B cell (primary cell): ENCODE measurements at regions not wholly inside any gene's neighbourhood (a gene's known extent, or its start where the extent isn't known, plus 50 kb on each side); places are given as distances from the start of the nearest gene placed in this dataset.

Source experiments
- ATAC-seq: fragments of 200-7000 bp; cut with Tn5 transposase; one replicate; pipeline ENCODE4 v1.10.0; 2021; ENCODE audit warnings: low read depth, mild to moderate bottlenecking, moderate number of reproducible peaks, moderate library complexity
- CTCF ChIA-PET: fragments of 350-600 bp; sonication (Branson Sonifier 250); formaldehyde crosslinking; loops from one replicate; lab custom pipeline; 2021; ENCODE audit warnings: antibody characterized with exemption, inconsistent platforms; lab: Charles Lee
- POLR2A ChIA-PET: fragments of 350-600 bp; sonication (Branson Sonifier 250); formaldehyde crosslinking; loops from one replicate; lab custom pipeline; 2021; ENCODE audit warnings: antibody characterized with exemption; lab: Charles Lee
- DNase-seq: peaks from one replicate; pipeline ENCODE4 v3.0.0; 2013
- H2AFZ ChIP-seq: 2 replicates; pipeline ENCODE4 v1.6.1; 2012; ENCODE audit warnings: mild to moderate bottlenecking, low read depth, low read length; ENCODE audit not compliant: insufficient read depth, poor library complexity, severe bottlenecking
- H3K27ac ChIP-seq, 2 donors: 1 replicate in 1 of 2; 2 replicates in 1 of 2; pipeline ENCODE4 v1.5.1; 2012 to 2013; ENCODE audit warnings: low read length in 2 of 2, mild to moderate bottlenecking in 2 of 2, moderate library complexity in 1 of 2
- H3K27me3 ChIP-seq, 4 experiments: fragments of 200-600 bp in 1 of 4; sonication (generic) in 1 of 4; replicated peaks in 1 of 4; 1 replicate in 2 of 4; 2 replicates in 2 of 4; pipeline versions ENCODE4 v1.6.1 to v1.7.0; 2013 to 2016; ENCODE audit warnings: low read length in 3 of 4, mild to moderate bottlenecking in 2 of 4, mixed read lengths in 1 of 4, moderate library complexity in 1 of 4; ENCODE audit not compliant: insufficient read depth in 4 of 4, control insufficient read depth in 3 of 4; ENCODE audit errors: control extremely low read depth in 1 of 4
- H3K36me3 ChIP-seq, 2 experiments: replicated peaks in 1 of 2; 1 replicate in 1 of 2; 2 replicates in 1 of 2; pipeline versions ENCODE4 v1.6.1 to v1.7.1; 2013; ENCODE audit warnings: low read length in 1 of 2; ENCODE audit not compliant: insufficient read depth in 2 of 2, control insufficient read depth in 1 of 2; ENCODE audit errors: control extremely low read depth in 1 of 2, extremely low read depth in 1 of 2
- H3K4me1 ChIP-seq, 2 donors: fragments of 200-600 bp in 1 of 2; sonication (generic) in 1 of 2; 1 replicate in 1 of 2; 2 replicates in 1 of 2; pipeline versions ENCODE4 v1.5.1 to v1.6.1; 2013 to 2017; ENCODE audit warnings: low read length in 2 of 2; ENCODE audit not compliant: control insufficient read depth in 2 of 2, insufficient read depth in 2 of 2
- H3K4me2 ChIP-seq: replicated peaks from 2 replicates; pipeline ENCODE3; 2012; ENCODE audit warnings: mild to moderate bottlenecking, low read depth, low read length; ENCODE audit not compliant: poor library complexity, severe bottlenecking
- H3K4me3 ChIP-seq, 5 experiments: fragments of 200-600 bp in 1 of 5; sonication (generic) in 1 of 5; 1 replicate in 3 of 5; 2 replicates in 2 of 5; pipeline versions ENCODE4 v1.5.1 to v1.7.0; 2011 to 2016; ENCODE audit warnings: low read length in 4 of 5, mild to moderate bottlenecking in 4 of 5, low read depth in 2 of 5, control low read depth in 1 of 5, moderate library complexity in 1 of 5; ENCODE audit not compliant: insufficient read depth in 1 of 5; ENCODE audit errors: control extremely low read depth in 1 of 5, extremely low read depth in 1 of 5
- H3K79me2 ChIP-seq: fragments of 200-600 bp; sonication (generic); one replicate; pipeline ENCODE4 v1.6.0; 2016; ENCODE audit warnings: low read length; ENCODE audit not compliant: control insufficient read depth, insufficient read depth
- H3K9ac ChIP-seq: fragments of 200-600 bp; sonication (generic); 2 replicates; pipeline ENCODE4 v1.6.1; 2017; ENCODE audit warnings: mild to moderate bottlenecking, low read length, moderate library complexity
- H3K9me3 ChIP-seq, 3 donors: one replicate each; pipeline versions ENCODE4 v1.6.1 to v1.7.1; 2013; ENCODE audit warnings: low read length in 2 of 3; ENCODE audit not compliant: control insufficient read depth in 2 of 3, insufficient read depth in 1 of 3; ENCODE audit errors: control extremely low read depth in 1 of 3
- H4K20me1 ChIP-seq: 2 replicates; pipeline ENCODE4 v1.6.0; 2012; ENCODE audit warnings: mild to moderate bottlenecking, low read length; ENCODE audit not compliant: insufficient read depth, control insufficient read depth, poor library complexity, severe bottlenecking
- H3K27ac Mint-ChIP-seq: one replicate; pipeline ENCODE4 v1.8.0; 2021; ENCODE audit warnings: mixed read lengths
- H3K27me3 Mint-ChIP-seq: one replicate; pipeline ENCODE4 v1.8.0; 2021; ENCODE audit warnings: mixed read lengths
- H3K4me1 Mint-ChIP-seq: one replicate; pipeline ENCODE4 v1.8.0; 2021; ENCODE audit warnings: mixed read lengths
- H3K4me3 Mint-ChIP-seq: one replicate; pipeline ENCODE4 v1.8.0; 2021; ENCODE audit warnings: mixed read lengths
- H3K9me3 Mint-ChIP-seq: one replicate; pipeline ENCODE4 v1.8.0; 2022; ENCODE audit warnings: mixed read lengths; ENCODE audit not compliant: insufficient read depth
- EZH2 ChIP-seq: IDR thresholded peaks from 2 replicates; pipeline ENCODE4 v1.6.1; 2012; ENCODE audit warnings: borderline replicate concordance, low read depth, mild to moderate bottlenecking, moderate library complexity, low read length; ENCODE audit not compliant: insufficient read depth, poor library complexity, severe bottlenecking
- WGBS: methylation state at CpG from one replicate; pipeline ENCODE4 v1.1.5; 2013; ENCODE audit warnings: missing lambda C conversion rate; ENCODE audit not compliant: insufficient coverage; 5-methylcytosine and 5-hydroxymethylcytosine counted together
- intact Hi-C: fragments of 100-400 bp; cut with micrococcal nuclease; formaldehyde crosslinking; loops from one replicate; pipeline ENCODE4 v1.10.0; 2022
- TF ChIP-seq, protein P1 (sequence below): fragments of 200-600 bp; IDR thresholded peaks from one replicate; pipeline ENCODE4 v1.8.0; 2022; ENCODE audit warnings: antibody characterized with exemption, mild to moderate bottlenecking

DNA sequence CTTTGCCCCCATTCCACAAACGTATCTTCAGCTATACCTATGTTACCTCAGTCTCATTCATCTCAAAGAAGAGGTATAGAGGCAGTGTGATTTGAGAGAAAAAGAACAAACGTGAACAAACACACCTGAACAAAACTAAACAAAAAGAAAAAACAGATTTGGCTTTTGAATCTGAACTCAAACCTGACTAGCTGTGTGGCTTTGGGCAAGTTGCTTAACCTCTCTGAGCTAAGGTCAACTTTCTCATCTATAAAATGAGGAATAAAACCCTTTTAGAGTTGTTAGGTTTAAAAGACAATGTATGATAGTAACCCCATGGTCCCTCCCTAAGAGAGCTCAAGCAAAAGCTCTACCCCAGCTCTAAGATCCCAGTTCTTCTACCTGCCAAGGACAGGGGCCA lies 73.5 kb downstream of the ZNF648 start:
- no peak overlapping the region for H3K4me3 Mint-ChIP-seq
- ChIA-PET POLR2A (no interaction called here), CTCF (interaction anchor here (1.2 kb wide), 1 partner anchor 10 kb away, joined by 3 read pairs; no protein-coding TSS in a partner anchor)
- Histone ChIP-seq H3K27me3 (peaks cover 0 to 3% (median 0%) of the 10 kb centered on the region in 4 experiments), H3K79me2 (no peaks in the 10 kb centered on the region), H2AFZ (no peak overlapping the region), H3K4me2 (no peak overlapping the region), H3K4me3 (no peak overlapping the region), H3K9ac (no peak overlapping the region), H3K4me1 (no peaks in the 10 kb centered on the region), H3K36me3 (no peaks in the 10 kb centered on the region), H3K9me3 (no peaks in the 10 kb centered on the region), H3K27ac (no peak overlapping the region), H4K20me1 (no peaks in the 10 kb centered on the region)
- DNase-seq (no peak), ATAC-seq (no peak)
- H3K4me1 Mint-ChIP-seq, result no peaks in the 10 kb centered on the region
- TF ChIP-seq EZH2, result no peak
- TF ChIP-seq, protein P1, sequence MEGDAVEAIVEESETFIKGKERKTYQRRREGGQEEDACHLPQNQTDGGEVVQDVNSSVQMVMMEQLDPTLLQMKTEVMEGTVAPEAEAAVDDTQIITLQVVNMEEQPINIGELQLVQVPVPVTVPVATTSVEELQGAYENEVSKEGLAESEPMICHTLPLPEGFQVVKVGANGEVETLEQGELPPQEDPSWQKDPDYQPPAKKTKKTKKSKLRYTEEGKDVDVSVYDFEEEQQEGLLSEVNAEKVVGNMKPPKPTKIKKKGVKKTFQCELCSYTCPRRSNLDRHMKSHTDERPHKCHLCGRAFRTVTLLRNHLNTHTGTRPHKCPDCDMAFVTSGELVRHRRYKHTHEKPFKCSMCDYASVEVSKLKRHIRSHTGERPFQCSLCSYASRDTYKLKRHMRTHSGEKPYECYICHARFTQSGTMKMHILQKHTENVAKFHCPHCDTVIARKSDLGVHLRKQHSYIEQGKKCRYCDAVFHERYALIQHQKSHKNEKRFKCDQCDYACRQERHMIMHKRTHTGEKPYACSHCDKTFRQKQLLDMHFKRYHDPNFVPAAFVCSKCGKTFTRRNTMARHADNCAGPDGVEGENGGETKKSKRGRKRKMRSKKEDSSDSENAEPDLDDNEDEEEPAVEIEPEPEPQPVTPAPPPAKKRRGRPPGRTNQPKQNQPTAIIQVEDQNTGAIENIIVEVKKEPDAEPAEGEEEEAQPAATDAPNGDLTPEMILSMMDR, result no peak
- peaks cover 29% of the 10 kb centered on the region for H3K27me3 Mint-ChIP-seq
- no peaks in the 10 kb centered on the region for H3K9me3 Mint-ChIP-seq
- intact Hi-C loops, result no loop called here
- no peak overlapping the region for H3K27ac Mint-ChIP-seq
- no CpG with 5 or more reads among the region's 2 CpGs for whole genome bisulfite sequencing

DNA sequence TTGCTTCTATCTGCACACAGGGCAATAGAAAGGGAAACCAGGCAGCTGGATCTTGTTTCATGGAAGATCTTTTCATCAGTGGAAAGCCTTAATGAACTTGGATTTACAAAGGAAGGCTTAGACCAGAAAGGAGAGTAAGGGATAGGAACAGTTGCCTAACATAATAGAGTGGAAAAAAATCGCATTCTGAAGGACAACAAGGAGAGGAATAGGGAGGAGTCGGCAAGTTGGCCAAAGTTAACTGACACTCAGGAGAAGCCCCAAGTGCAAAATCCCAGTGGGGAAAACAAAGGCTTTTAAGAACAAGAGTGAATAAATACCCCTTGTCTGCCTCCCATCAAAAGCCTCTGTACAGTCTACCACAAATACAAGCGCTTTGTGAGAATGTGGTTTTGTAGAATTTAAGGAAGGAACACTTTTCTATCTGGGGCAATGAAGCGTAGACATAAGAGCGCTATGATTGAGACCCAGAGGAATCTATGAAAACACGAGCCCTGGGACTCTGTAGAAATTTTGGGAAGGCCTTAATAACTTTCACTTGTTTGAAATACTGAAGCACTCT lies 74.1 kb downstream of the ZNF648 start:
- H3K27me3 Mint-ChIP-seq, result peaks cover 33% of the 10 kb centered on the region
- WGBS, result 82% methylated on average over 2 of the region's 6 CpGs
- no peak overlapping the region for H3K4me2 ChIP-seq
- H2AFZ ChIP-seq, result no peak overlapping the region
- CTCF ChIA-PET, result interaction anchor here (1.2 kb wide), 1 partner anchor 10 kb away, joined by 3 read pairs; no protein-coding TSS in a partner anchor
- H3K36me3 ChIP-seq, result no peaks in the 10 kb centered on the region
- no peak for TF ChIP-seq EZH2
- TF ChIP-seq, protein P1, result no peak
- H3K9me3 Mint-ChIP-seq, result no peaks in the 10 kb centered on the region
- H3K27ac ChIP-seq, result no peak overlapping the region
- ATAC-seq (no peak), DNase-seq (no peak)
- no peak overlapping the region for H3K9ac ChIP-seq
- POLR2A ChIA-PET, result no interaction called here
- H3K4me3 Mint-ChIP-seq, result no peak overlapping the region
- intact Hi-C loops, result no loop called here
- no peaks in the 10 kb centered on the region for H3K4me1 Mint-ChIP-seq
- no peaks in the 10 kb centered on the region for H3K9me3 ChIP-seq
- H3K4me1 ChIP-seq, result no peaks in the 10 kb centered on the region
- no peak overlapping the region for H3K4me3 ChIP-seq
- no peaks in the 10 kb centered on the region for H3K79me2 ChIP-seq
- no peak overlapping the region for H3K27ac Mint-ChIP-seq
- no peaks in the 10 kb centered on the region for H4K20me1 ChIP-seq
- H3K27me3 ChIP-seq, result peaks cover 0 to 3% (median 0%) of the 10 kb centered on the region in 4 experiments
